Neural progenitor cell (in vitro differentiated cells): ENCODE measurements at regions not wholly inside any gene's neighbourhood (a gene's known extent, or its start where the extent isn't known, plus 50 kb on each side); places are given as distances from the start of the nearest gene placed in this dataset.

Experiments used
- CTCF ChIP-seq: fragments of 200-600 bp; sonication (generic); IDR thresholded peaks from 2 replicates; pipeline ENCODE4 v1.5.1; 2017; ENCODE audit warnings: antibody characterized with exemption, mild to moderate bottlenecking
- EZH2phosphoT487 ChIP-seq: fragments of 200-600 bp; sonication (generic); IDR thresholded peaks from 2 replicates; pipeline ENCODE4 v1.6.1; 2017; ENCODE audit warnings: antibody characterized with exemption

- TF ChIP-seq EZH2phosphoT487 (no peak), CTCF (no peak)
These were observed 159.3 kb downstream of the CYRIA start for GRCh38 chr2:16506366-16506765.
